ENCODE measurements at regions not wholly inside any gene's neighbourhood (a gene's known extent, or its start where the extent isn't known, plus 50 kb on each side); places are given as distances from the start of the nearest gene placed in this dataset.

DNA sequence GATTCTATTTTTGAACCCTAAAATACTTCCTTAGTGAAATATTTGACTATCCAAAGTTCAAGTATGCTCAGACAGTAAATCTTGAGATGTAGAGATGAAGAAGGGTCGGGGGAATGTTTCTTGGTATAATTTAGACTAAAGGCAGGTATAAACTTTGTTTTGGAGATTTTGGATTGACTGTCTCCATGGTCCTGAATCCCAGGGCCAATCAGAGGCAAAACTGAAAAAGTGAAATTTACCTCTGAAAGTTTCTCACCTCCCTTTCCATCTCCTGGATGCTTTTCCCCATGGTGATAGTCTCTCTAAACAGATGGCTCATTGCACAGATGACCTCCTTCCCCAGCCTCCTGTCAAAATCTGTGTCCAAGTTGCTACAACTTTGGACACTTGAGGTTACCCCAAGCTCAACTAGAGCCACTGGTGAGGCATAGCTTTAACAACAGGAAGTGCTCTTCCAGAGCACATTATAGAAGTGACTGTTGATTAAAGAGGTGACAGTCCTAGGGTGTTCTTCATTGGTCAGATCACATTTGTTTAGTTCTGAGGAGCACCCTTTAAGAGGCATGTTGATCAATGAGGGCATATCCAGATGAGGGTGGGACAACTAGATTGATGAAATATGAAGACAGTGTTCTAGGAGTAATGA, 128.4 kb downstream of the AKAP11 start:
- TF ChIP-seq, protein P1, sequence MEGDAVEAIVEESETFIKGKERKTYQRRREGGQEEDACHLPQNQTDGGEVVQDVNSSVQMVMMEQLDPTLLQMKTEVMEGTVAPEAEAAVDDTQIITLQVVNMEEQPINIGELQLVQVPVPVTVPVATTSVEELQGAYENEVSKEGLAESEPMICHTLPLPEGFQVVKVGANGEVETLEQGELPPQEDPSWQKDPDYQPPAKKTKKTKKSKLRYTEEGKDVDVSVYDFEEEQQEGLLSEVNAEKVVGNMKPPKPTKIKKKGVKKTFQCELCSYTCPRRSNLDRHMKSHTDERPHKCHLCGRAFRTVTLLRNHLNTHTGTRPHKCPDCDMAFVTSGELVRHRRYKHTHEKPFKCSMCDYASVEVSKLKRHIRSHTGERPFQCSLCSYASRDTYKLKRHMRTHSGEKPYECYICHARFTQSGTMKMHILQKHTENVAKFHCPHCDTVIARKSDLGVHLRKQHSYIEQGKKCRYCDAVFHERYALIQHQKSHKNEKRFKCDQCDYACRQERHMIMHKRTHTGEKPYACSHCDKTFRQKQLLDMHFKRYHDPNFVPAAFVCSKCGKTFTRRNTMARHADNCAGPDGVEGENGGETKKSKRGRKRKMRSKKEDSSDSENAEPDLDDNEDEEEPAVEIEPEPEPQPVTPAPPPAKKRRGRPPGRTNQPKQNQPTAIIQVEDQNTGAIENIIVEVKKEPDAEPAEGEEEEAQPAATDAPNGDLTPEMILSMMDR (IDR thresholded peaks at IDR 0.05 in 2 of 3, conservative IDR thresholded peaks at IDR 0.05 in 1 of 3; ENCODE audit: borderline replicate concordance in 1 of 3, insufficient read depth in 1 of 3, low read depth in 2 of 3, low read length in 2 of 3): no peak
- TF ChIP-seq EZH2 (IDR thresholded peaks at IDR 0.05): no peak
- no peak for TF ChIP-seq POLR2A (IDR thresholded peaks at IDR 0.05; ENCODE audit: borderline replicate concordance, extremely low read depth, insufficient read depth, insufficient read length)
- no peak for TF ChIP-seq POLR2AphosphoS5 (IDR thresholded peaks at IDR 0.05; ENCODE audit: low read depth, low read length)
- no peak for TF ChIP-seq SP1 (IDR thresholded peaks at IDR 0.05; ENCODE audit: low read depth)

Data from HCT116 (cell line).